NT2/D1 (cell line): ENCODE measurements at regions not wholly inside any gene's neighbourhood (a gene's known extent, or its start where the extent isn't known, plus 50 kb on each side); places are given as distances from the start of the nearest gene placed in this dataset.

Source experiments
- SUZ12 ChIP-seq: IDR thresholded peaks from 2 replicates; pipeline ENCODE4 v1.6.1; 2011; ENCODE audit not compliant: insufficient read length, insufficient read depth; ENCODE audit errors: extremely low read depth
- YY1 ChIP-seq: IDR thresholded peaks from 2 replicates; pipeline ENCODE4 v1.6.1; 2011; ENCODE audit not compliant: insufficient read length, insufficient read depth
- ZNF274 ChIP-seq: IDR thresholded peaks from 2 replicates; pipeline ENCODE4 v1.6.1; 2011; ENCODE audit warnings: mild to moderate bottlenecking, low read depth, low read length

- no peak for TF ChIP-seq YY1
- no peak for TF ChIP-seq ZNF274
- TF ChIP-seq SUZ12, result no peak
These were observed 58.0 kb upstream of the SGIP1 start for GRCh38 chr1:66475940-66476339.
